IPS-18a (cell line): ENCODE measurements at regions not wholly inside any gene's neighbourhood (a gene's known extent, or its start where the extent isn't known, plus 50 kb on each side); places are given as distances from the start of the nearest gene placed in this dataset.
"Not testable (repeated sequence)": the region's sequence is repeated elsewhere in the genome, so short reads cannot be mapped to it uniquely, and the experiment has no call there.

Source experiments
- H3K27ac ChIP-seq: one replicate; pipeline ENCODE4 v1.5.1; 2013; ENCODE audit warnings: low read length
- H3K27me3 ChIP-seq: one replicate; pipeline ENCODE4 v1.6.1; 2013; ENCODE audit warnings: mild to moderate bottlenecking, low read length; ENCODE audit not compliant: control insufficient read depth, insufficient read depth
- H3K36me3 ChIP-seq: one replicate; pipeline ENCODE4 v1.6.1; 2013; ENCODE audit warnings: low read depth, low read length; ENCODE audit not compliant: control insufficient read depth
- H3K4me1 ChIP-seq: one replicate; pipeline ENCODE4 v1.6.1; 2013; ENCODE audit warnings: low read depth, low read length; ENCODE audit not compliant: control insufficient read depth
- H3K4me3 ChIP-seq: one replicate; pipeline ENCODE4 v1.5.1; 2013; ENCODE audit warnings: low read length
- H3K9ac ChIP-seq: one replicate; pipeline ENCODE4 v1.6.1; 2013; ENCODE audit warnings: mild to moderate bottlenecking, low read length, moderate library complexity
- H3K9me3 ChIP-seq: one replicate; pipeline ENCODE4 v1.6.1; 2013; ENCODE audit warnings: low read depth, low read length; ENCODE audit not compliant: control insufficient read depth

- no peak overlapping the region for H3K9ac ChIP-seq
- H3K4me3 ChIP-seq = no peak overlapping the region
- no peaks in the 10 kb centered on the region for H3K36me3 ChIP-seq
- peaks cover 15% of the 10 kb centered on the region for H3K9me3 ChIP-seq
- no peak overlapping the region for H3K27ac ChIP-seq
- no peaks in the 10 kb centered on the region for H3K27me3 ChIP-seq
- no peaks in the 10 kb centered on the region for H3K4me1 ChIP-seq
Observed at GRCh38 chr11:15672825-15673224, 558.1 kb downstream of the INSC start.

- no peak overlapping the region for H3K27ac ChIP-seq
- H3K27me3 ChIP-seq = no peaks in the 10 kb centered on the region
- no peak overlapping the region for H3K4me3 ChIP-seq
- no peaks in the 10 kb centered on the region for H3K36me3 ChIP-seq
- H3K4me1 ChIP-seq = no peaks in the 10 kb centered on the region
- peaks cover 15% of the 10 kb centered on the region for H3K9me3 ChIP-seq
- H3K9ac ChIP-seq = no peak overlapping the region
Observed at GRCh38 chr11:15673408-15673831, 558.7 kb downstream of the INSC start.

GRCh38 chr11:15674756-15675155, 560.0 kb downstream of the INSC start:
- no peak overlapping the region for H3K9ac ChIP-seq
- H3K9me3 ChIP-seq = peaks cover 15% of the 10 kb centered on the region
- H3K4me1 ChIP-seq = no peaks in the 10 kb centered on the region
- H3K4me3 ChIP-seq = no peak overlapping the region
- H3K27ac ChIP-seq = no peak overlapping the region
- H3K27me3 ChIP-seq = no peaks in the 10 kb centered on the region
- H3K36me3 ChIP-seq = no peaks in the 10 kb centered on the region

DNA sequence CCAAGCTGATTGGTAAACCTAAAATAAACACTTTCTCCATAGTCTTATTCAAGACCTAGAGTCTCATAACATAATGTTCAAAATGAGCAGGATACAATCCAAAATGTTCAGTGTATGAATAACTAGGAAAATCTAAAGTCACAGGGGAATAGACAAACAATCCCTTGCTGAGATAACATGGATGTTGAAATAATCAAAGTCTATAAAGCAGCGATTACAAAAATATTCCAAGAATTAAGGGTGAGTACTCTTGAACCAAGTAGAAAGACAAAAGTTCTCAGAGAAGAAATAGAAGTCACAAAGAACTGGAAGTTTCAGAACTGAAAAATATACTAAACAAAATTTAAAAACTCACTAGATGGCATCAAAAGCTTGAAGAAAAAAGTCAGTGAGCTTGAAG, 561.0 kb downstream of the INSC start:
- no peaks in the 10 kb centered on the region for H3K27me3 ChIP-seq

DNA sequence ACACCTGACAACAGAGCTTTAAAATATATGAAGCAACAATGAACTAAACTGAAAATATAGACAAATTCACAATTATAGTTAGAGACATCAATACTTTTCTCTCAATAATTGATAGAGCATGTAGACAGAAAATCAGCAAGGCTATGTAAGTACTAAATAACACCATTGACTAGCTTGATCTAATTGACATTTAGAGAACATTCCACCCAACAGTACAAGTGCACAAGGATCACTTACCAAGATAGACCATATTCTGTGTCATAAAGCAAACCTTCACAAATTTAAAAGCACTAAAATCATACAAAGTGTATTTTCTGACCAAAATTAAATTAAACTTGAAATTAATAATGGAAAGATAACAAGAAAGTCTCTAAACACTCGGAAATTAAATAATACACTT, 562.5 kb downstream of the INSC start:
- Histone ChIP-seq H3K4me3 (no peak overlapping the region), H3K4me1 (no peaks in the 10 kb centered on the region), H3K27me3 (no peaks in the 10 kb centered on the region), H3K9ac (no peak overlapping the region), H3K9me3 (peaks cover 15% of the 10 kb centered on the region), H3K27ac (no peak overlapping the region), H3K36me3 (no peaks in the 10 kb centered on the region)

More for the DNA sequence above, 561.0 kb downstream of the INSC start:
- Histone ChIP-seq H3K27ac (no peak overlapping the region), H3K36me3 (no peaks in the 10 kb centered on the region), H3K4me1 (no peaks in the 10 kb centered on the region), H3K9ac (no peak overlapping the region), H3K4me3 (no peak overlapping the region), H3K9me3 (peaks cover 15% of the 10 kb centered on the region)

GRCh38 chr11:15683528-15683927, 568.8 kb downstream of the INSC start:
- no peaks in the 10 kb centered on the region for H3K9me3 ChIP-seq
- H3K4me3 ChIP-seq = no peak overlapping the region
- H3K27ac ChIP-seq = no peak overlapping the region
- H3K27me3 ChIP-seq = no peaks in the 10 kb centered on the region
- H3K36me3 ChIP-seq = no peaks in the 10 kb centered on the region
- H3K4me1 ChIP-seq = no peaks in the 10 kb centered on the region
- H3K9ac ChIP-seq = no peak overlapping the region

- Histone ChIP-seq H3K9me3 (no peaks in the 10 kb centered on the region), H3K9ac (no peak overlapping the region), H3K27ac (no peak overlapping the region), H3K27me3 (no peaks in the 10 kb centered on the region), H3K4me3 (no peak overlapping the region), H3K36me3 (no peaks in the 10 kb centered on the region), H3K4me1 (peaks cover 5% of the 10 kb centered on the region)
Observed at GRCh38 chr11:15685306-15685705, 570.6 kb downstream of the INSC start.

GRCh38 chr11:15686259-15686658, 571.5 kb downstream of the INSC start:
- not testable (repeated sequence) for H3K9ac ChIP-seq, H3K9me3 ChIP-seq, H3K27ac ChIP-seq, H3K4me1 ChIP-seq, H3K27me3 ChIP-seq, H3K4me3 ChIP-seq, H3K36me3 ChIP-seq

GRCh38 chr11:15687342-15687741, 572.6 kb downstream of the INSC start:
- no peak overlapping the region for H3K9ac ChIP-seq
- H3K4me3 ChIP-seq = no peak overlapping the region
- no peaks in the 10 kb centered on the region for H3K36me3 ChIP-seq
- peaks cover 5% of the 10 kb centered on the region for H3K4me1 ChIP-seq
- no peak overlapping the region for H3K27ac ChIP-seq
- no peaks in the 10 kb centered on the region for H3K9me3 ChIP-seq
- no peaks in the 10 kb centered on the region for H3K27me3 ChIP-seq

- Histone ChIP-seq H3K27ac (no peak overlapping the region), H3K4me3 (no peak overlapping the region), H3K4me1 (peaks cover 5% of the 10 kb centered on the region), H3K27me3 (no peaks in the 10 kb centered on the region), H3K36me3 (no peaks in the 10 kb centered on the region), H3K9ac (no peak overlapping the region), H3K9me3 (no peaks in the 10 kb centered on the region)
Observed at GRCh38 chr11:15688351-15688792, 573.6 kb downstream of the INSC start.

DNA sequence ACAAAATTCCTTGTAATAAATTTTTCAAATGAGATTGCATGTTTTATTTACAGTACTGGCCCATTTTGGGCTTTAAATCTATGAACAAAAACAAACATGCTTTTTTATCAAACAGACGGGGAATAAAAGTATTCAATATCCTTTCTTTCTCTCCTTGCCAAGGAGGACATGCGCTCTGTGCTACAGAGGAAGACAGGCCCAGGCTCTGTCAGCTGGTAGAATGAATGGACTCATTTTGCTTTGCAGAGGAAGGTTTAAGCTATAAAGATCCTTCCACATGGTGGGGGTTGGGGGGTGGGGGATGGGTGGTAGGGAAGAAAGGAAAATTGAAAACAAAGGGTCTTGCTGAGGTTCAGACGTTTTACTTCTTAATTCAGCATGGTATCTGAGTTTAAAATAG, 575.6 kb downstream of the INSC start:
- Histone ChIP-seq H3K4me3 (no peak overlapping the region), H3K9ac (no peak overlapping the region), H3K4me1 (peaks cover 5% of the 10 kb centered on the region)

DNA sequence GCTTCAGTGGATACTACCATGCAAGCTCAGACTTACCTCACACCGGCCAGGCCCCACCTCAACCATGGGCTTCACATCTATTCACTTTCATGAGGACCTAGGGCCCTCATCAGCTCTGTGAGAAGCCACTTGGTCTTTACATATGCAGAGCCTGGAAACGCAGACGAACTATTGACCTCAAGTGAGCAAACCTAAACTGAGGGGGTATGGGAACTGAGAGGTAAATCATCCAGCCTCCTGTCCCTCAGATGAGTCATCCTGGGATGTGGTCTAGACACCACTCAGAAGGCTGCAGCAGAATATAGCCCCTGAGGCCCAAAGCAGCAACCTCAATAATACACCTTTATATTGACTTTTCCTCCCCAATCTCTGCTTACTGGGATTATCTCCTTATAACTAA, 578.0 kb downstream of the INSC start:
- Histone ChIP-seq H3K9ac (no peak overlapping the region), H3K27ac (no peak overlapping the region), H3K4me1 (peaks cover 5% of the 10 kb centered on the region), H3K36me3 (no peaks in the 10 kb centered on the region), H3K27me3 (no peaks in the 10 kb centered on the region), H3K4me3 (no peak overlapping the region), H3K9me3 (no peaks in the 10 kb centered on the region)

More for the DNA sequence above, 575.6 kb downstream of the INSC start:
- Histone ChIP-seq H3K9me3 (no peaks in the 10 kb centered on the region), H3K27me3 (no peaks in the 10 kb centered on the region), H3K27ac (no peak overlapping the region), H3K36me3 (no peaks in the 10 kb centered on the region)
